Osteoblast (primary cell): ENCODE measurements at regions not wholly inside any gene's neighbourhood (a gene's known extent, or its start where the extent isn't known, plus 50 kb on each side); places are given as distances from the start of the nearest gene placed in this dataset.

ENCODE experiments used
- DNase-seq: peaks from one replicate; pipeline ENCODE4 v3.0.0; 2011; ENCODE audit warnings: low spot score, mixed read lengths; ENCODE audit not compliant: insufficient read length; ENCODE audit errors: missing footprints
- H2AFZ ChIP-seq: 2 replicates; pipeline ENCODE4 v1.6.0; 2011; ENCODE audit warnings: mild to moderate bottlenecking, low read length
- H3K27ac ChIP-seq: 2 replicates; pipeline ENCODE4 v1.5.1; 2011; ENCODE audit warnings: mild to moderate bottlenecking, low read depth, low read length, moderate library complexity
- H3K27me3 ChIP-seq: 2 replicates; pipeline ENCODE4 v1.6.0; 2012; ENCODE audit warnings: mild to moderate bottlenecking, control low read depth, inconsistent platforms, low read length, moderate library complexity; ENCODE audit not compliant: insufficient read depth
- H3K36me3 ChIP-seq: 2 replicates; pipeline ENCODE4 v1.5.1; 2011; ENCODE audit warnings: mild to moderate bottlenecking, low read length, control low read depth, moderate library complexity; ENCODE audit not compliant: insufficient read depth
- H3K4me1 ChIP-seq: 2 replicates; pipeline ENCODE4 v1.5.1; 2011; ENCODE audit warnings: mild to moderate bottlenecking, low read length, control low read depth, moderate library complexity; ENCODE audit not compliant: insufficient read depth
- H3K4me2 ChIP-seq: 2 replicates; pipeline ENCODE4 v1.6.0; 2011; ENCODE audit warnings: mild to moderate bottlenecking, low read length; ENCODE audit not compliant: insufficient read depth
- H3K4me3 ChIP-seq: fragments of 200-600 bp; sonication (generic); 3 replicates; pipeline ENCODE4 v1.5.1; 2012; ENCODE audit warnings: mild to moderate bottlenecking, low read length, inconsistent platforms; ENCODE audit not compliant: insufficient read depth
- H3K79me2 ChIP-seq: 2 replicates; pipeline ENCODE4 v1.6.0; 2012; ENCODE audit warnings: mild to moderate bottlenecking, low read length, control low read depth, inconsistent platforms; ENCODE audit not compliant: insufficient read depth
- H3K9me3 ChIP-seq: 2 replicates; pipeline ENCODE4 v1.5.1; 2011; ENCODE audit warnings: low read depth, low read length, control low read depth
- H4K20me1 ChIP-seq: 2 replicates; pipeline ENCODE4 v1.6.0; 2012; ENCODE audit warnings: mild to moderate bottlenecking, low read length, control low read depth; ENCODE audit not compliant: insufficient read depth
- TF ChIP-seq, protein P1 (sequence below): IDR thresholded peaks from 2 replicates; pipeline ENCODE4 v1.5.1; 2011; ENCODE audit warnings: mild to moderate bottlenecking, low read depth, low read length, moderate library complexity; ENCODE audit errors: extremely low read depth

GRCh38 chr17:83160443-83161297 is 81.3 kb downstream of the METRNL start:
- H3K9me3 ChIP-seq, result no peaks in the 10 kb centered on the region
- H3K4me1 ChIP-seq, result no peaks in the 10 kb centered on the region
- H4K20me1 ChIP-seq, result no peaks in the 10 kb centered on the region
- H3K4me3 ChIP-seq, result no peak overlapping the region
- H2AFZ ChIP-seq, result no peak overlapping the region
- DNase-seq, result no peak
- no peak overlapping the region for H3K4me2 ChIP-seq
- H3K79me2 ChIP-seq, result no peaks in the 10 kb centered on the region
- H3K36me3 ChIP-seq, result no peaks in the 10 kb centered on the region
- TF ChIP-seq, protein P1, sequence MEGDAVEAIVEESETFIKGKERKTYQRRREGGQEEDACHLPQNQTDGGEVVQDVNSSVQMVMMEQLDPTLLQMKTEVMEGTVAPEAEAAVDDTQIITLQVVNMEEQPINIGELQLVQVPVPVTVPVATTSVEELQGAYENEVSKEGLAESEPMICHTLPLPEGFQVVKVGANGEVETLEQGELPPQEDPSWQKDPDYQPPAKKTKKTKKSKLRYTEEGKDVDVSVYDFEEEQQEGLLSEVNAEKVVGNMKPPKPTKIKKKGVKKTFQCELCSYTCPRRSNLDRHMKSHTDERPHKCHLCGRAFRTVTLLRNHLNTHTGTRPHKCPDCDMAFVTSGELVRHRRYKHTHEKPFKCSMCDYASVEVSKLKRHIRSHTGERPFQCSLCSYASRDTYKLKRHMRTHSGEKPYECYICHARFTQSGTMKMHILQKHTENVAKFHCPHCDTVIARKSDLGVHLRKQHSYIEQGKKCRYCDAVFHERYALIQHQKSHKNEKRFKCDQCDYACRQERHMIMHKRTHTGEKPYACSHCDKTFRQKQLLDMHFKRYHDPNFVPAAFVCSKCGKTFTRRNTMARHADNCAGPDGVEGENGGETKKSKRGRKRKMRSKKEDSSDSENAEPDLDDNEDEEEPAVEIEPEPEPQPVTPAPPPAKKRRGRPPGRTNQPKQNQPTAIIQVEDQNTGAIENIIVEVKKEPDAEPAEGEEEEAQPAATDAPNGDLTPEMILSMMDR, result no peak
- H3K27ac ChIP-seq, result no peak overlapping the region
- peaks cover 14% of the 10 kb centered on the region for H3K27me3 ChIP-seq

- no peak overlapping the region for H3K4me2 ChIP-seq
- no peaks in the 10 kb centered on the region for H3K9me3 ChIP-seq
- TF ChIP-seq, protein P1, result no peak
- no peak overlapping the region for H3K27ac ChIP-seq
- H3K4me3 ChIP-seq, result no peak overlapping the region
- H3K27me3 ChIP-seq, result peaks cover 14% of the 10 kb centered on the region
- H4K20me1 ChIP-seq, result no peaks in the 10 kb centered on the region
- H3K79me2 ChIP-seq, result no peaks in the 10 kb centered on the region
- H3K4me1 ChIP-seq, result no peaks in the 10 kb centered on the region
- DNase-seq, result no peak
- no peaks in the 10 kb centered on the region for H3K36me3 ChIP-seq
- no peak overlapping the region for H2AFZ ChIP-seq
These were observed 82.1 kb downstream of the METRNL start for GRCh38 chr17:83161298-83162034.

- no peak overlapping the region for H3K27ac ChIP-seq
- H4K20me1 ChIP-seq, result no peaks in the 10 kb centered on the region
- H3K36me3 ChIP-seq, result no peaks in the 10 kb centered on the region
- no peaks in the 10 kb centered on the region for H3K4me1 ChIP-seq
- no peak overlapping the region for H3K4me3 ChIP-seq
- no peaks in the 10 kb centered on the region for H3K9me3 ChIP-seq
- H2AFZ ChIP-seq, result no peak overlapping the region
- no peak overlapping the region for H3K4me2 ChIP-seq
- H3K27me3 ChIP-seq, result peaks cover 18% of the 10 kb centered on the region
- H3K79me2 ChIP-seq, result no peaks in the 10 kb centered on the region
- no peak for DNase-seq
- TF ChIP-seq, protein P1, result no peak
These were observed 82.8 kb downstream of the METRNL start for GRCh38 chr17:83162035-83162745.
